HG03045 (cell line): ENCODE measurements at regions not wholly inside any gene's neighbourhood (a gene's known extent, or its start where the extent isn't known, plus 50 kb on each side); places are given as distances from the start of the nearest gene placed in this dataset.
"Not testable (repeated sequence)": the region's sequence is repeated elsewhere in the genome, so short reads cannot be mapped to it uniquely, and the experiment has no call there.

Experiments used
- ATAC-seq: cut with Tn5 transposase; IDR thresholded peaks from one replicate; pipeline ENCODE4 v1.9.1; 2021; ENCODE audit warnings: mild to moderate bottlenecking, moderate library complexity; ENCODE audit not compliant: unreplicated experiment

- no peak for ATAC-seq
Observed at GRCh38 chr13:76307142-76307541, 579.1 kb downstream of the KCTD12 start.

- ATAC-seq: no peak
Observed at GRCh38 chr13:76300688-76301087, 585.5 kb downstream of the KCTD12 start.

GRCh38 chr13:76297331-76297730, 588.9 kb downstream of the KCTD12 start:
- no peak for ATAC-seq

- no peak for ATAC-seq
Observed at GRCh38 chr13:76296751-76297150, 589.5 kb downstream of the KCTD12 start.

- not testable (repeated sequence) for ATAC-seq
Observed at GRCh38 chr13:76295020-76295419, 591.2 kb downstream of the KCTD12 start.

GRCh38 chr13:76293751-76294150, 592.5 kb downstream of the KCTD12 start:
- ATAC-seq: no peak

GRCh38 chr13:76293346-76293745, 592.9 kb downstream of the KCTD12 start:
- no peak for ATAC-seq

GRCh38 chr13:76292726-76293125, 593.5 kb downstream of the KCTD12 start:
- no peak for ATAC-seq

- no peak for ATAC-seq
Observed at GRCh38 chr13:76292031-76292430, 594.2 kb downstream of the KCTD12 start.

- ATAC-seq: no peak
Observed at GRCh38 chr13:76289558-76289957, 596.6 kb downstream of the KCTD12 start.

- ATAC-seq: no peak
Observed at GRCh38 chr13:76286178-76286577, 600.0 kb downstream of the KCTD12 start.

GRCh38 chr13:76285463-76285862, 600.7 kb downstream of the KCTD12 start:
- no peak for ATAC-seq

GRCh38 chr13:76279766-76280165, 606.4 kb downstream of the KCTD12 start:
- not testable (repeated sequence) for ATAC-seq

GRCh38 chr13:76271728-76272232, 614.4 kb downstream of the KCTD12 start:
- ATAC-seq: no peak

GRCh38 chr13:76268307-76268706, 617.9 kb downstream of the KCTD12 start:
- ATAC-seq: not testable (repeated sequence)

GRCh38 chr13:76267216-76267615, 619.0 kb downstream of the KCTD12 start:
- no peak for ATAC-seq

GRCh38 chr13:76266561-76266960, 619.6 kb downstream of the KCTD12 start:
- ATAC-seq: no peak

GRCh38 chr13:76250211-76250610, 614.1 kb downstream of the LMO7 start:
- no peak for ATAC-seq

GRCh38 chr13:76245920-76246319, 609.8 kb downstream of the LMO7 start:
- ATAC-seq: no peak

- no peak for ATAC-seq
Observed at GRCh38 chr13:76245211-76245610, 609.1 kb downstream of the LMO7 start.

- not testable (repeated sequence) for ATAC-seq
Observed at GRCh38 chr13:76243120-76243519, 607.0 kb downstream of the LMO7 start.

GRCh38 chr13:76239031-76239680, 603.0 kb downstream of the LMO7 start:
- ATAC-seq: no peak
